ENCODE measurements at regions not wholly inside any gene's neighbourhood (a gene's known extent, or its start where the extent isn't known, plus 50 kb on each side); places are given as distances from the start of the nearest gene placed in this dataset.
"Not testable (repeated sequence)": the region's sequence is repeated elsewhere in the genome, so short reads cannot be mapped to it uniquely, and the experiment has no call there.

- ATAC-seq (no peak), DNase-seq (ENCODE audit: low read depth in 1 of 2, low spot score in 1 of 2) (no peak), FAIRE-seq (no peak)
- Histone ChIP-seq H3K27ac (no peak overlapping the region), H3K9me3 (no peaks in the 10 kb centered on the region), H3K4me1 (no peaks in the 10 kb centered on the region), H3K4me2 (no peak overlapping the region), H3K4me3 (no peak overlapping the region)
- CTCF ChIA-PET: interaction anchor here (1.5 to 2.9 kb wide), 5 partner anchors 8 to 539 kb away, joined by 5 to 15 read pairs (median 9); no protein-coding TSS in a partner anchor
- POLR2A ChIA-PET: no interaction called here
- 74% methylated on average over 5 of the region's 5 CpGs for WGBS (ENCODE audit: missing lambda C conversion rate)
- TF ChIP-seq RCOR1 (IDR thresholded peaks at IDR 0.05; ENCODE audit: low read depth, low read length): no peak
These were observed 291.2 kb downstream of the HGF start for GRCh38 chr7:81478664-81479063.

- POLR2A ChIA-PET; H3K4me1 ChIP-seq; H3K4me2 ChIP-seq; H3K4me3 ChIP-seq; DNase-seq (ENCODE audit: low read depth in 1 of 2, low spot score in 1 of 2); H3K9me3 ChIP-seq; ATAC-seq; H3K27ac ChIP-seq; FAIRE-seq: not testable (repeated sequence)
- CTCF ChIA-PET: interaction anchor here (1.4 to 2.9 kb wide), 6 partner anchors 8 to 543 kb away, joined by 3 to 15 read pairs (median 7); no protein-coding TSS in a partner anchor
- 88% methylated on average over 3 of the region's 3 CpGs for WGBS (ENCODE audit: missing lambda C conversion rate)
These were observed 291.6 kb downstream of the HGF start for GRCh38 chr7:81478201-81478600.

- CTCF ChIA-PET: no interaction called here
- H3K4me2 ChIP-seq: no peak overlapping the region
- no peak for FAIRE-seq
- H3K4me1 ChIP-seq: peaks cover 17% of the 10 kb centered on the region
- TF ChIP-seq PHF8 (IDR thresholded peaks at IDR 0.05; ENCODE audit: borderline replicate concordance, low read depth) (no peak), ZC3H11A (IDR thresholded peaks at IDR 0.05) (no peak), NFE2L2 (conservative IDR thresholded peaks at IDR 0.05; ENCODE audit: low read length) (no peak), FOSL2 (IDR thresholded peaks at IDR 0.05) (no peak), FOSL2 (CRISPR knock-in tag; IDR thresholded peaks at IDR 0.05) (no peak), ATOH8 (CRISPR knock-in tag; IDR thresholded peaks at IDR 0.05; ENCODE audit: low read depth) (no peak), RNF2 (IDR thresholded peaks at IDR 0.05; ENCODE audit: borderline replicate concordance, low read depth) (no peak), SREBF2 (IDR thresholded peaks at IDR 0.05) (no peak), ESRRA (IDR thresholded peaks at IDR 0.05; ENCODE audit: borderline replicate concordance, low read length) (no peak), RAD21 (conservative IDR thresholded peaks at IDR 0.05 in 1 of 2, IDR thresholded peaks at IDR 0.05 in 1 of 2) (no peak), TFCP2L1 (CRISPR knock-in tag; IDR thresholded peaks at IDR 0.05) (no peak), JUNB (IDR thresholded peaks at IDR 0.05) (no peak), CTCF (IDR thresholded peaks at IDR 0.05) (no peak), MAX (IDR thresholded peaks at IDR 0.05) (no peak), MAFK (IDR thresholded peaks at IDR 0.05; ENCODE audit: partially characterized antibody) (no peak), RARB (CRISPR knock-in tag; IDR thresholded peaks at IDR 0.05) (no peak), EP300 (IDR thresholded peaks at IDR 0.05) (no peak), HEYL (CRISPR knock-in tag; IDR thresholded peaks at IDR 0.05) (no peak)
- no peak for DNase-seq (ENCODE audit: low read depth in 1 of 2, low spot score in 1 of 2)
- ATAC-seq: no peak
- H3K9me3 ChIP-seq: no peaks in the 10 kb centered on the region
- POLR2A ChIA-PET: no interaction called here
- 90% methylated on average over 6 of the region's 6 CpGs for WGBS (ENCODE audit: missing lambda C conversion rate)
- H3K27ac ChIP-seq: no peak overlapping the region
- H3K4me3 ChIP-seq: no peak overlapping the region
These were observed 296.6 kb downstream of the HGF start for GRCh38 chr7:81473236-81473635.
